ENCODE measurements at regions not wholly inside any gene's neighbourhood (a gene's known extent, or its start where the extent isn't known, plus 50 kb on each side); places are given as distances from the start of the nearest gene placed in this dataset.

GRCh38 chr1:187091666-187092065, 262.9 kb downstream of the PLA2G4A start:
- no peak for DNase-seq

DNA sequence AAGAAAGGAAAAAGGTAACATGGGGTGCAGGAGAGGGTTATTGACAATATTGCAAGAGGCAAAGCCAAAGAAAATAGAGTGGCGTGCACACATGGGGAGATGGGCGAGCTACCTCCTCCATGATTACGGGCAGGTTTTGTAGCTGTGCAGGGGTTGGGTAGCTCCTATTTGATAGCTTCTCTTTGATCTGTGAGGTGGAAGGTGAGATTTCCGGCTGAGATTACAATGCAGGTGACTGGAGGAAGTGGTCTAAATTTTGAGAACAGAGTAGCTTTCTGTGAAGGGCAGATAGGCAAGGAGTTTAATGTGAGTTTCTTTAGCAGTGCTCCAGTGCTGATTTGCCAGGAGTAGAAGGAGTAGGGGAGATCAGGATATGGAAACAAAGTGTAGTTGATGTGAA, 263.4 kb downstream of the PLA2G4A start:
- no peak for DNase-seq

GRCh38 chr1:187096689-187097088, 267.9 kb downstream of the PLA2G4A start:
- no peak for DNase-seq

DNA sequence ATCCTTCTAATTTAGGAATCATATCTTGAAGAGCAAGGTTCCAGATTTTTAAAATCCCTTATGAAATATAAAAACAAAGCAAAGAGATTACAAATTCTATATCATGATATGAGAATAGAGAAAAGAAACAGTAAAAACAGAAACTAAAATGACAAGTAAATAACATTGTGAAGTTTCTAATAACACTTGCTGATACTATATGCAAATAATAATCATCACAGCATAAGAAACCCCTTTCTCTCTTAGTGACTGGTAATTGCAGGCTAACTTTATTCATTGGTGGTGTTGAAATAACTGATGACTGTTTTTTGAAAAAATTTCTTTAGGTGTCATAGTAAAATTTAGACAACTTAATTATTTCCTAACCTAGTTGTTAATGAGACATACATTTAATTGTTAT, 281.6 kb downstream of the PLA2G4A start:
- DNase-seq = no peak

- no peak for DNase-seq
These were observed 286.0 kb downstream of the PLA2G4A start for GRCh38 chr1:187114792-187115191.

- DNase-seq = no peak
These were observed 292.9 kb downstream of the PLA2G4A start for GRCh38 chr1:187121661-187122060.

GRCh38 chr1:187122566-187122965, 293.8 kb downstream of the PLA2G4A start:
- DNase-seq = no peak

GRCh38 chr1:187129132-187129531, 300.4 kb downstream of the PLA2G4A start:
- DNase-seq = no peak

DNA sequence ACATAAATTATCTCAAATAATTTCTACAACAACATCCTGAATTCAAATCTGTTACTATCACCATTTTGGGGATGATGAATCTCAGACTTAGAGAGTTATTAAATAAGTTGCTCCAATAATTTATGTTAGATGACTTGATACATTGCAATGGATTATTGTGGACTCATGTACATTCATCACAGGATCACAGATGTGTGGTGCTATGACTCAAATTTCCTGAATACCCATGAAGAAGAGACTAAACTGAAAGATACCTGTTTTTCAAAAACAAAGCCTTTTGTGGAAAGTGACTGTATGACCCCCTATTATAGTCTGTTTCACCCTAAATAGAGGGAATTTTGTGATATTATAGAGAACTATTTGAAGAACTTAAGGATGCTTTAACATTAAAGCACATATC, 315.0 kb downstream of the PLA2G4A start:
- no peak for DNase-seq

- DNase-seq = no peak
These were observed 317.6 kb downstream of the PLA2G4A start for GRCh38 chr1:187146388-187146787.

DNA sequence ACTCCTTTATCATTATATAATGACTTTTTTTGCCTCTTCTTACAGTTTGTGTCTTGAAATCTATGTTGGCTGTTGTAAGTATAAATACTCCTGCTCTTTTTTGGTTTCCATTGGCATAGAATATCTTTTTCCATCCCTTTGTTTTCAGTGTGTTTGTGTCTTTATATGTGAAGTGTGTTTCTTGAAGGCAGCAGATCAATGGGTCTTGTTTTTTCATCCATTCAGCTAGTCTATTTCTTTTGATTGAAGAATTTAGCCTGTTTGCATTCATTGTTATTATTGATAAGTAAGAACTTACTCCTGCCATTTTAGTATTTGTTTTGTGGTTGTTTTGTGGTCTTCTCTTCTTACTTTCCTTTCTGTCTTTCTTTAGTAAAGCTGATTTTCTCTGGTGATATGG, 322.8 kb downstream of the PLA2G4A start:
- DNase-seq = no peak

- DNase-seq = no peak
These were observed 324.3 kb downstream of the PLA2G4A start for GRCh38 chr1:187153047-187153446.

DNA sequence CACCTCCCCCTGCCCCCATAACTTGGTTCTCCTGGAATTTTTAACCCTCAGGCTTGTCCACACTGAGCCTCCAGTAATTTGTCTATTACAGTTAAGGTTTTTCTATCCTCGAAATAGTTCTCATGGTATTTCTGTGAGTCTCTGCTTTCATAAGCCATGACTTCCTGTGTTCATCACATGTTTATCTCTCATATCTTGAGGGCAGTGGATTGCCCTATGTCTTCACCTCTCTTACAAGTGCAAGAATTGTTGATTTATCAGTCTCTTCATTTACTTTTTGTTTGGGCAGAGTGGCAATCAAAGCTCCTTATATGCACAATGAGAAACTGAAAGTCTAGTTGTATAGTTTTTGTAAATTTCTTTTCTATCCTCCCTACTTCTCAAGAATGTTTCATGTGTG, 328.4 kb downstream of the PLA2G4A start:
- DNase-seq = no peak

GRCh38 chr1:187157552-187157951, 328.8 kb downstream of the PLA2G4A start:
- no peak for DNase-seq

GRCh38 chr1:187167555-187167954, 338.8 kb downstream of the PLA2G4A start:
- DNase-seq = no peak

DNA sequence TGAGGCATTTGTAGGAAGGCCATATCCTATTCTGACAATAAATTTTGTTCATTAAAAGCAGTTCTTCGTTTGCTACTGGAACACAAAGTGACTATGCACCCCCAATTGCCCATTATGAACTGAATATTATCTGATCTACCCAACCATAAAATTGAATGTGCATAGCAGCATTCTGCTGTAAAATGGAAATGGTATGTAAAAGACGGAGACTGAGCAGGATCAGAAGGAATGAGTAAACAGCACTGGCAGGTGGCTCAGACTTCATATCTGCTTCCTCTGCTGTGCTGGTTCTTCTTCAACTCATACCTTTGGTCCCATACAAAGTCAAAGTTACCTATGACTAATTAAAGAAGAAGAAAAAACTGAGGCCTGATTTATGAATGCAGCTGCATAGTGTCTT, 339.5 kb downstream of the PLA2G4A start:
- no peak for DNase-seq

GRCh38 chr1:187185389-187185788, 356.6 kb downstream of the PLA2G4A start:
- DNase-seq = no peak

DNA sequence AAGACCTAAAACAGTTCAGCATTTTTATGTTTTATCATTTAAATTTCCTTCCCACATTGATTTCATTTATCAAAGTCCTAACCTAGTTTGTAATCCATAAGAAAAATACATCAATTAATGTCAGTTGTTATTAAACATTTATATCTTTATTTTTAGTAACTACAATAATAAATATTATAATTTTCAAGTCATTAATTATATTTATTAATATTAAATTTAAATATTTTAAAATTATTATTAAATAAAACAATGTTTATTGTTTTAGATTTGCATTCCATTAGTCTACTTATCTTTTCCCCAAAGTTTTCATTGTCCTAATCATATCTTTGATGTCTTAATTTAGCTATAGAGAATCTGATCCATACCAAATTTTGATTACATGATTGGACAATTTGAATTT, 368.9 kb downstream of the PLA2G4A start:
- DNase-seq = no peak

GRCh38 chr1:187203257-187203656, 374.5 kb downstream of the PLA2G4A start:
- DNase-seq = no peak

DNA sequence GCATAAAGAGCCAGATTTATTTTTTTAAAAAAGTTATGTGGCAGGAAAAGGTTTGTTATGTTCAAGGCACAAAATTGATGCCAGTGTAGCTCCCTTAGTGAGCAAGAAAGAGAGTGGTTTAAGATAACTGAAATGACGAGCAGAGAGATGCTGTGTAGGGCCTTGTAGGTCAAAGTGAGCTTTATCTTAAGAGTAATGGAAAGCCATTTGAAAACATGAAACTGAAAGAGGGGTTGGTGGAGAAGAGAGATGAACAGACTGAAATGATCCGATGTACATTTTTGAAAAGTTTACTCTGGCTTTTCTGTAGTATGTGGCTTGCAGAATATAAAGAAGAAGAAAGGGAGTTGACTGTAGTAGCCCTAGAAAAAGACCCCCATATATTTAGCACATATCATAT, 383.6 kb downstream of the PLA2G4A start:
- DNase-seq = no peak

GRCh38 chr1:187226396-187226795, 397.6 kb downstream of the PLA2G4A start:
- DNase-seq = no peak

- no peak for DNase-seq
These were observed 400.0 kb downstream of the PLA2G4A start for GRCh38 chr1:187228790-187229189.

DNA sequence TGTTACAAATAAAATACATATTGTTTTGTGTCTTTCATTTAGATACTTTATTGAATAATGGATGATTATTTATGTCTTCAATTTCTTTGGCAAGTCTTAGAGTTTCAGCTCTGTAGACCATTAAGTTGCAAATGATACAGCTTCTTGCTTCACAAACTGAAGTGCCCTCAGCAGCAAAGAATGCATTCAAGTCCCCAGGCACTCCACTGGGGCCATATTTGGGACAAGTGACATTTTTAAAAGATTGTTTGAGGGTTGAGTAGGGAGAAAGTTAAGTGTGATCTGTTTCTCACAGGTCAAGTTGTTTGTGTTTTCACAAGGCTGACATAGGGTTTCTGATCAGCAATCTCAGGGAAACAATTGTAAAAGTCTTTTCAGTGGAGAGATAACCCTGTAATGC, 400.7 kb downstream of the PLA2G4A start:
- DNase-seq = no peak

GRCh38 chr1:187234706-187235105, 406.0 kb downstream of the PLA2G4A start:
- no peak for DNase-seq

GRCh38 chr1:187236199-187236598, 407.4 kb downstream of the PLA2G4A start:
- no peak for DNase-seq

DNA sequence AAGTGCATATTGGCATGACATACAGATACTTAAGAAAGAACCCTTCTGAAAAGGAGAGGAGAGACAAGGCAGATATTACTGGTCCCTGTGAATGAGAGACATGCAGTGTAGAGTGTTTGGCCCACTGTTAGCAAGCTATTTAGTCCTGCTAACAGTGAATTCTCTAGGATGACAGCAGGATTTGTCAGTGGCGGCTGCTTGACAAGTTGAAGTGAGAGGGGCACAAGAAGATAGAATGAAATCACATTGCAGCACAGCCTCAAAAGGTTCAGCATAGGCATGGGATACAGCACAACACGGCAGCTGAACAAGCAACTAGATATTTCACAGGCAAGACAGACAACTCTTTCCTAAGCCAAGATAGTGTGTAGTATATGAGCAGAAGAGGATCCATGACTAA, 407.9 kb downstream of the PLA2G4A start:
- DNase-seq = no peak
